A549 (cell line): ENCODE measurements at regions not wholly inside any gene's neighbourhood (a gene's known extent, or its start where the extent isn't known, plus 50 kb on each side); places are given as distances from the start of the nearest gene placed in this dataset.

Experiments used
- ATAC-seq, 2 experiments: fragments of 200-7000 bp in 1 of 2; fragments of >200 bp in 1 of 2; cut with Nextera tagmentation in 1 of 2; cut with Tn5 transposase in 1 of 2; 3 replicates each; pipeline versions ENCODE4 v1.8.0 to v1.9.1; 2018 to 2020; ENCODE audit warnings: mild to moderate bottlenecking in 1 of 2, moderate library complexity in 1 of 2
- CTCF ChIA-PET: fragments of 300-600 bp; sonication (Branson Sonifier 250); formaldehyde crosslinking; extraction: SDS; loops from one replicate; lab custom pipeline; 2021; ENCODE audit warnings: antibody characterized with exemption, inconsistent platforms; lab: Yijun Ruan, JAX
- POLR2A ChIA-PET: fragments of 350-600 bp; formaldehyde crosslinking; extraction: SDS; loops from one replicate; lab custom pipeline; 2021; ENCODE audit warnings: antibody characterized with exemption, inconsistent platforms; lab: Yijun Ruan, JAX
- DNase-seq, 2 experiments: peaks; one replicate each; pipeline versions ENCODE4 v3.0.0 to v3.0.0-alpha.2; 2011 to 2016; ENCODE audit warnings: low read depth in 1 of 2, low spot score in 1 of 2
- FAIRE-seq: peaks from 2 replicates; lab custom pipeline; 2011; peaks lifted over from hg19 to GRCh38; lab: Jason Lieb, UNC
- H3K27ac ChIP-seq, 2 experiments: fragments of >200 bp; sonication (Bioruptor Twin); formaldehyde crosslinking; 3 replicates each; pipeline ENCODE4 v1.5.1; 2016 to 2017
- H3K4me1 ChIP-seq: fragments of >200 bp; sonication (Bioruptor Twin); formaldehyde crosslinking; 3 replicates; pipeline ENCODE4 v1.6.1; 2016
- H3K4me2 ChIP-seq: fragments of >200 bp; sonication (Bioruptor Twin); formaldehyde crosslinking; 3 replicates; pipeline ENCODE4 v1.6.1; 2016
- H3K4me3 ChIP-seq: fragments of >200 bp; sonication (Bioruptor Twin); formaldehyde crosslinking; 3 replicates; pipeline ENCODE4 v1.5.1; 2016
- H3K9me3 ChIP-seq: fragments of >200 bp; sonication (Bioruptor Twin); formaldehyde crosslinking; 3 replicates; pipeline ENCODE4 v1.6.1; 2016
- ATOH8 ChIP-seq: fragments of 250-450 bp; sonication (Bioruptor Pico); IDR thresholded peaks from 2 replicates; pipeline ENCODE4 v1.5.0; 2020; ENCODE audit warnings: low read depth, mild to moderate bottlenecking, moderate library complexity
- CBX8 ChIP-seq: fragments of 200-600 bp; sonication (generic); IDR thresholded peaks from 2 replicates; pipeline ENCODE4 v1.6.1; 2016
- EHF ChIP-seq: fragments of 250-450 bp; sonication (Bioruptor Pico); IDR thresholded peaks from 2 replicates; pipeline ENCODE4 v1.5.0; 2020; ENCODE audit warnings: mild to moderate bottlenecking
- ELK1 ChIP-seq: fragments of 150-350 bp; IDR thresholded peaks from 2 replicates; pipeline ENCODE4 v1.6.1; 2014; ENCODE audit warnings: low read depth, mild to moderate bottlenecking, low read length
- EP300 ChIP-seq, 2 experiments: fragments of >200 bp; sonication (Bioruptor Twin); formaldehyde crosslinking; IDR thresholded peaks; 2 replicates in 1 of 2; 3 replicates in 1 of 2; pipeline ENCODE4 v1.6.1; 2016 to 2017
- FOSB ChIP-seq: fragments of 250-450 bp; sonication (Bioruptor Pico); IDR thresholded peaks from 2 replicates; pipeline ENCODE4 v1.5.0; 2020; ENCODE audit warnings: mild to moderate bottlenecking, moderate library complexity
- FOXS1 ChIP-seq: fragments of 250-450 bp; sonication (Bioruptor Pico); IDR thresholded peaks from 2 replicates; pipeline ENCODE4 v1.5.0; 2020; ENCODE audit warnings: mild to moderate bottlenecking, moderate library complexity
- GATA3 ChIP-seq: IDR thresholded peaks from 2 replicates; pipeline ENCODE4 v1.6.1; 2012; ENCODE audit warnings: borderline replicate concordance
- HDAC2 ChIP-seq: fragments of 200-600 bp; sonication (generic); IDR thresholded peaks from 2 replicates; pipeline ENCODE4 v1.6.1; 2016
- HOXA7 ChIP-seq: fragments of 250-450 bp; sonication (Bioruptor Pico); IDR thresholded peaks from 2 replicates; pipeline ENCODE4 v1.5.0; 2020; ENCODE audit warnings: mild to moderate bottlenecking, moderate library complexity
- HOXB5 ChIP-seq: fragments of 250-450 bp; sonication (Bioruptor Pico); IDR thresholded peaks from 2 replicates; pipeline ENCODE4 v1.5.0; 2020; ENCODE audit warnings: mild to moderate bottlenecking, moderate library complexity
- JUNB ChIP-seq: fragments of >200 bp; sonication (Bioruptor Twin); formaldehyde crosslinking; IDR thresholded peaks from 2 replicates; pipeline ENCODE4 v1.6.1; 2016
- KDM1A ChIP-seq: fragments of 200-600 bp; sonication (generic); IDR thresholded peaks from 2 replicates; pipeline ENCODE4 v1.6.1; 2016; ENCODE audit warnings: low read depth, mild to moderate bottlenecking
- KDM5A ChIP-seq: fragments of 200-600 bp; sonication (generic); IDR thresholded peaks from 2 replicates; pipeline ENCODE4 v1.6.1; 2016; ENCODE audit warnings: antibody characterized with exemption, mild to moderate bottlenecking
- MAFK ChIP-seq: fragments of 450-650 bp; IDR thresholded peaks from 2 replicates; pipeline ENCODE4 v1.6.1; 2014; ENCODE audit not compliant: partially characterized antibody
- MAZ ChIP-seq: fragments of 150-350 bp; IDR thresholded peaks from 2 replicates; pipeline ENCODE4 v1.6.1; 2014; ENCODE audit warnings: antibody characterized with exemption, low read depth, low read length, borderline replicate concordance
- MYC ChIP-seq: IDR thresholded peaks from 2 replicates; pipeline ENCODE4 v1.6.1; 2012; ENCODE audit warnings: mild to moderate bottlenecking, inconsistent platforms, low read length, improper control_type of control experiment, borderline replicate concordance
- NR3C1 ChIP-seq: fragments of >200 bp; sonication (Bioruptor Twin); formaldehyde crosslinking; IDR thresholded peaks from 3 replicates; pipeline ENCODE4 v1.6.1; 2017
- PHF8 ChIP-seq: fragments of 200-600 bp; sonication (generic); IDR thresholded peaks from 2 replicates; pipeline ENCODE4 v1.6.1; 2016; ENCODE audit warnings: low read depth, mild to moderate bottlenecking, antibody characterized with exemption, moderate library complexity, borderline replicate concordance
- POLR2AphosphoS2 ChIP-seq: conservative IDR thresholded peaks from 2 replicates; pipeline ENCODE4 v1.6.1; 2012; ENCODE audit warnings: low read length, improper control_type of control experiment, inconsistent platforms
- RCOR1 ChIP-seq: fragments of 150-350 bp; IDR thresholded peaks from 2 replicates; pipeline ENCODE4 v1.6.1; 2014; ENCODE audit warnings: antibody characterized with exemption, low read length, low read depth
- RFX5 ChIP-seq: fragments of 450-650 bp; IDR thresholded peaks from 2 replicates; pipeline ENCODE4 v1.7.1; 2014; ENCODE audit warnings: antibody characterized with exemption, mild to moderate bottlenecking, moderate library complexity
- RNF2 ChIP-seq: fragments of 200-600 bp; sonication (generic); IDR thresholded peaks from 2 replicates; pipeline ENCODE4 v1.6.1; 2016; ENCODE audit warnings: low read depth, mild to moderate bottlenecking, antibody characterized with exemption, moderate library complexity, borderline replicate concordance
- SMC3 ChIP-seq: fragments of >200 bp; sonication (Bioruptor Twin); formaldehyde crosslinking; IDR thresholded peaks from 3 replicates; pipeline ENCODE4 v1.6.1; 2018; ENCODE audit warnings: inconsistent platforms
- TP53 ChIP-seq: fragments of 250-450 bp; sonication (Bioruptor Pico); IDR thresholded peaks from 2 replicates; pipeline ENCODE4 v1.5.0; 2021; ENCODE audit warnings: mild to moderate bottlenecking, moderate library complexity
- USF2 ChIP-seq: fragments of 450-650 bp; IDR thresholded peaks from 2 replicates; pipeline ENCODE4 v1.6.1; 2014; ENCODE audit warnings: antibody characterized with exemption
- ZFP36 ChIP-seq: fragments of 450-650 bp; IDR thresholded peaks from 2 replicates; pipeline ENCODE4 v1.6.1; 2014; ENCODE audit warnings: borderline replicate concordance; ENCODE audit not compliant: partially characterized antibody
- ZNF302 ChIP-seq: fragments of 250-450 bp; sonication (Bioruptor Pico); IDR thresholded peaks from 2 replicates; pipeline ENCODE4 v1.9.0; 2021; ENCODE audit warnings: inconsistent platforms, mild to moderate bottlenecking, moderate library complexity
- ZSCAN20 ChIP-seq: fragments of 250-450 bp; sonication (Bioruptor Pico); IDR thresholded peaks from 2 replicates; pipeline ENCODE4 v1.8.0; 2022; ENCODE audit warnings: mild to moderate bottlenecking, moderate library complexity
- WGBS: methylation state at CpG from one replicate; pipeline ENCODE4 v1.1.6; 2017; ENCODE audit errors: missing lambda C conversion rate; 5-methylcytosine and 5-hydroxymethylcytosine counted together
- TF ChIP-seq, protein P1 (sequence below): fragments of >200 bp; sonication (Bioruptor Twin); formaldehyde crosslinking; IDR thresholded peaks from 3 replicates; pipeline ENCODE4 v1.6.1; 2016

GRCh38 chr12:105803292-105803691 is 335.5 kb downstream of the NUAK1 start:
- POLR2A ChIA-PET, result no interaction called here
- CTCF ChIA-PET, result interaction anchor here (1.5 kb wide), 1 partner anchor 27 kb away, joined by 3 read pairs; no protein-coding TSS in a partner anchor
- no peaks in the 10 kb centered on the region for H3K9me3 ChIP-seq
- TF ChIP-seq MYC (no peak), ZFP36 (no peak), USF2 (no peak), ELK1 (no peak), JUNB (no peak), EP300 (IDR thresholded peaks at IDR 0.05) (no peak), RCOR1 (no peak), MAZ (no peak), POLR2AphosphoS2 (no peak), RFX5 (no peak), EHF (no peak), TP53 (CRISPR knock-in tag) (no peak), CBX8 (no peak), ZSCAN20 (CRISPR knock-in tag) (no peak), HOXB5 (CRISPR knock-in tag) (no peak), RNF2 (no peak), ZNF302 (CRISPR knock-in tag) (no peak), NR3C1 (no peak), FOXS1 (CRISPR knock-in tag) (no peak)
- TF ChIP-seq, protein P1, sequence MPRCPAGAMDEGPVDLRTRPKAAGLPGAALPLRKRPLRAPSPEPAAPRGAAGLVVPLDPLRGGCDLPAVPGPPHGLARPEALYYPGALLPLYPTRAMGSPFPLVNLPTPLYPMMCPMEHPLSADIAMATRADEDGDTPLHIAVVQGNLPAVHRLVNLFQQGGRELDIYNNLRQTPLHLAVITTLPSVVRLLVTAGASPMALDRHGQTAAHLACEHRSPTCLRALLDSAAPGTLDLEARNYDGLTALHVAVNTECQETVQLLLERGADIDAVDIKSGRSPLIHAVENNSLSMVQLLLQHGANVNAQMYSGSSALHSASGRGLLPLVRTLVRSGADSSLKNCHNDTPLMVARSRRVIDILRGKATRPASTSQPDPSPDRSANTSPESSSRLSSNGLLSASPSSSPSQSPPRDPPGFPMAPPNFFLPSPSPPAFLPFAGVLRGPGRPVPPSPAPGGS, result no peak
- TF ChIP-seq, all 56 proteins: peak for 0
- DNase-seq, result no peak
- peaks cover 11% of the 10 kb centered on the region for H3K4me1 ChIP-seq
- H3K27ac ChIP-seq, result no peak overlapping the region
- no peak for FAIRE-seq
- WGBS, result 22% methylated on average over 4 of the region's 4 CpGs
- H3K4me2 ChIP-seq, result no peak overlapping the region
- no peak for ATAC-seq
- H3K4me3 ChIP-seq, result no peak overlapping the region

- no peak for ATAC-seq
- POLR2A ChIA-PET, result no interaction called here
- 48% methylated on average over 5 of the region's 5 CpGs for WGBS
These were observed 334.0 kb downstream of the NUAK1 start for GRCh38 chr12:105804591-105805265.

More at GRCh38 chr12:105804591-105805265, 334.0 kb downstream of the NUAK1 start:
- Histone ChIP-seq H3K27ac (no peak overlapping the region), H3K9me3 (no peaks in the 10 kb centered on the region), H3K4me2 (no peak overlapping the region), H3K4me3 (no peak overlapping the region), H3K4me1 (peaks cover 11% of the 10 kb centered on the region)
- CTCF ChIA-PET, result interaction anchor here (1.5 kb wide), 1 partner anchor 25 kb away, joined by 3 read pairs; no protein-coding TSS in a partner anchor
- DNase-seq, result no peak
- TF ChIP-seq FOXS1 (CRISPR knock-in tag) (no peak), MAFK (no peak), HOXA7 (CRISPR knock-in tag) (no peak), GATA3 (no peak), KDM5A (no peak), ATOH8 (CRISPR knock-in tag) (no peak), SMC3 (no peak), MAZ (no peak), HDAC2 (no peak), PHF8 (no peak), FOSB (no peak), KDM1A (no peak), USF2 (no peak)
- no peak for FAIRE-seq
